ENCODE measurements at regions not wholly inside any gene's neighbourhood (a gene's known extent, or its start where the extent isn't known, plus 50 kb on each side); places are given as distances from the start of the nearest gene placed in this dataset.
A peak's percentile ranks its signal among the peaks of the same experiment; 100 is the strongest.

- intact Hi-C loops (cut with DNase I), result no loop called here
- no peak for DNase-seq (ENCODE audit: low spot score)
These were observed 95.5 kb downstream of the FAM204A start for GRCh38 chr10:118246332-118247295.

DNA sequence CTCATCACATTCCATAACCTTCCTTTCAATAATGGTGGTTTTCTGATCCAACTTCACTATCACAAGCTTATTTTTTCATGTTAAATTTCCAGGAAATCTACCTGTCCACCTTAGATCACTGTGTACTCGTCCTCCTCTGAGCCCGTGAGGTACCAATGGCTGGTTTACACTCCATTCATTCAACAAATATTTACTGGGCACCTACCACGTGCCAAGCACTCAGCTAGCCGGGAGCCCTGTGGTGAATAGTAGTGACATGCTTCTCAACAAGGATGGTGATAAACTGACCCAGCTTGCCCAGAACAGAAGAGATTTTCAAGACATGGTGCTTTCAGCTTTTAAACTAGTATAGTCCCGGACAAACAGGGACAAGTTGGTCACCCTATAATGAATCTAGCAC is 98.2 kb downstream of the FAM204A start:
- intact Hi-C loops (cut with DNase I), result loop anchor here in 1 of 2 donors (5.0 kb wide), 1 partner anchor 707 kb away; no protein-coding TSS in a partner anchor
- no peak for DNase-seq (ENCODE audit: low spot score)

DNA sequence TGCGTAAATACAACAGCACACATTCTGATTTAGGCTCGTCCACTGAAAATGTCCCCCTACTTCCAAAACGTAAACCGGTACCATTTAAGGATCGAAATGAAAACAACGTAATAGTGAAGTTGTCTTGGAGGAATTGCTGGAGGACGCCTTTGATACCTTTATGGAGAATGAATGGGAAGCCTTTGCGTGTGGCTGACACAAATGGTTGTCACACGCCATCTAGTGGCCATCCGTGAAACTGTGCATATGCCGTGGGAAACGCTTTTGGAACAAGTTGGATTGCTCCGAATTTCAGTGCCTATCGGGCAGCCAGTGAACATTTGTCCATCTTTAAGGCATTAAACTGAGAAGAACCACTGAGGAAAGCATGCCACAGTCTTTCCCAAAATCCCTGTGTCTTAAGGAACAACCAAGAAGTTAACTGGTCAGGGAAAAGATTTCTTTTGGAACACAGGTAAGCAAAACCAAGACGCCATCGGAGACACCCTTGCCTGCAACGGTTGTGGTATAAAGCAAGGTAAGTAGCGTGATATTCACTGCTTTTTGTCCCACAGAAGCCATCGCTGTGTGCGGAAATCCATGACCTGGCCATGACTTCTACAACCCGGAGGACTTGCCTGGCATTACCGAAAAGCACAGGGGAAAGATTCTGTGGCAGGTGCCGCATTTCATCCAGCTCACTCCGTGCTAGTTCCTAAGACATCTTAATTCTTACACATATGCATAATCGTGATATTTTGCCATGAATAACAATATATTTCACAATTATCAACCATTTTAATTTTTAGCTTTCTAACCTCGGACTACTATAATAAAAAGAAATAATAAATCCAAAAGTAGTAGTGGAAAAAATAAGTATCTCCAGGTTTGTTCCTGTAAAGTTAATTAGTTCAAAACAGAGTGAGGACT is 100.6 kb downstream of the FAM204A start:
- intact Hi-C loops (cut with DNase I), result loop anchor here in 1 of 2 donors (5.0 kb wide), 1 partner anchor 704 kb away; no protein-coding TSS in a partner anchor
- peak; percentile 88 for DNase-seq (ENCODE audit: low spot score)

DNA sequence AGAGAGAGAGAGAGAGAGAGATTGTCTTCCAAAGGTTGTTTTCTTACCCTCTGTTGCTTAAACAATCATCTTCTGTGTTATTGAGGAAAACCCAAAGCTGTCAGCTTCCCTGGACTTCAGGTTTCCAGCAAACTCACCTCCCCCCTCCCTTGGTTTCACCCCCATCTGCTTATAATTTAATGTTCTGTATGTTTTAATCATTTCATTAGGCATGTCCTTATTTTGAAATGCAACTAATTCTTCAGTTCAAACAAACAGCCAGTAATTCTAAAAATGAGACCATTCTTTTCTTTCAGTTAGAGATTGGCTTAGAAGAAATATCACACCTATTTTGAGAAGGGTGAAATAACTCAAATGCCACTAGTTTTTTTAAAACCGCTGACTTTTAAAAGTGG is 102.9 kb downstream of the FAM204A start:
- no peak for DNase-seq (ENCODE audit: low spot score)
- intact Hi-C loops (cut with DNase I), result loop anchor here (5.0 kb wide), 2 partner anchors 702 to 742 kb away; no protein-coding TSS in a partner anchor

GRCh38 chr10:118238573-118239235 is 103.4 kb downstream of the FAM204A start:
- DNase-seq (ENCODE audit: low spot score), result no peak
- intact Hi-C loops (cut with DNase I), result loop anchor here (5.0 kb wide), 2 partner anchors 701 to 741 kb away; no protein-coding TSS in a partner anchor

- intact Hi-C loops (cut with DNase I), result loop anchor here (5.0 kb wide), 2 partner anchors 701 to 741 kb away; no protein-coding TSS in a partner anchor
- DNase-seq (ENCODE audit: low spot score), result no peak
These were observed 104.2 kb downstream of the FAM204A start for GRCh38 chr10:118237930-118238329.

GRCh38 chr10:118234683-118235082 is 107.4 kb downstream of the FAM204A start:
- intact Hi-C loops (cut with DNase I), result loop anchor here (5.0 kb wide), 2 partner anchors 697 to 737 kb away; no protein-coding TSS in a partner anchor
- DNase-seq (ENCODE audit: low spot score), result no peak

GRCh38 chr10:118220346-118220850 is 121.7 kb downstream of the FAM204A start:
- DNase-seq (ENCODE audit: low spot score), result no peak
- intact Hi-C loops (cut with DNase I), result no loop called here

- intact Hi-C loops (cut with DNase I), result no loop called here
- no peak for DNase-seq (ENCODE audit: low spot score)
These were observed 123.6 kb downstream of the FAM204A start for GRCh38 chr10:118218562-118218961.

- DNase-seq (ENCODE audit: low spot score), result no peak
These were observed 125.5 kb downstream of the FAM204A start for GRCh38 chr10:118216571-118217170.

DNA sequence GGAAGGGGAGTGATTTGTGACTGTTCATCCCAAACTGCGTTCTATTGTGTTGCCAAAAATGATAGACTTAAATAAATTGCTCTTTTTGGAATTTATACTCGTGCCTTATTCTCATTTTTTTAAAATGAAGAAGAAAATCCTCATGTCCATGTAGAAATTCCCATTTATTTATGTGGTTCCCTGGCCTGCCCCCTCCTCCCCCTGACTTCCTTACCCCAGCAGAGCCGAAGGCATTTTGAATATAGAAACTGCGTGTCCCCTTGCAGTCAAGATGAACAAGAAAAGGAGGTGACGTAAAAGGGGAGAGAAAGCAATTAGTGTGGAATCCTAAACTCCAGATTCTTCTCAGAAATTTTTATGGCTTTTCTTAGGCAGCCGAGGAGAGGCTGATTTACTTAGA is 126.1 kb downstream of the FAM204A start:
- no peak for DNase-seq (ENCODE audit: low spot score)
- intact Hi-C loops (cut with DNase I), result no loop called here

More at GRCh38 chr10:118216571-118217170, 125.5 kb downstream of the FAM204A start:
- intact Hi-C loops (cut with DNase I), result no loop called here

GRCh38 chr10:118214776-118215175 is 127.3 kb downstream of the FAM204A start:
- intact Hi-C loops (cut with DNase I), result no loop called here
- no peak for DNase-seq (ENCODE audit: low spot score)

DNA sequence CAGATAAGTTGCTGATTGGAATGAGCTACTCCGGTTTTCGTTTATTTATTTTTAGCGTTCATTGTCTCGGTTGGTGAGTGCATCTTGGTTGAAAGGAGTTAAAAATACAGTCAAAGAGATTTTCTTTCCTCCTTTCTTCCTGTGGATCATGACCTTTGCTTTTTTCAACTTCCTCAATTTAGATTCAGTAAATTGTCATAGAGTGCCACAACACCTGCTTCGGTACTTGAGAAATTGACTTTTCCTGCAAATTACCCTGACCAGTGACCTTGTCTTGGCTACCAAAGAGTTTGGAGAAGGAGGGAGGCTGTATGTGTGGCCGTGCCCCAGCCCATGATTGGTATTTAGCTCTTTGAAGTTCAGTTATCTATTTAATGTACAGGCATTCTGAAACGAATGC is 128.7 kb downstream of the FAM204A start:
- no peak for DNase-seq (ENCODE audit: low spot score)
- intact Hi-C loops (cut with DNase I), result no loop called here

GRCh38 chr10:118210276-118210675 is 131.8 kb downstream of the FAM204A start:
- DNase-seq (ENCODE audit: low spot score), result no peak
- intact Hi-C loops (cut with DNase I), result no loop called here

- intact Hi-C loops (cut with DNase I), result no loop called here
- no peak for DNase-seq (ENCODE audit: low spot score)
These were observed 132.9 kb downstream of the FAM204A start for GRCh38 chr10:118209215-118209614.

GRCh38 chr10:118207470-118208007 is 134.6 kb downstream of the FAM204A start:
- DNase-seq (ENCODE audit: low spot score), result no peak
- intact Hi-C loops (cut with DNase I), result no loop called here

- intact Hi-C loops (cut with DNase I), result no loop called here
- DNase-seq (ENCODE audit: low spot score), result no peak
These were observed 137.7 kb downstream of the FAM204A start for GRCh38 chr10:118204292-118204943.

GRCh38 chr10:118203461-118203860 is 138.7 kb downstream of the FAM204A start:
- intact Hi-C loops (cut with DNase I), result no loop called here
- DNase-seq (ENCODE audit: low spot score), result no peak
